GM12878 (cell line): ENCODE measurements at regions not wholly inside any gene's neighbourhood (a gene's known extent, or its start where the extent isn't known, plus 50 kb on each side); places are given as distances from the start of the nearest gene placed in this dataset.
A peak's percentile ranks its signal among the peaks of the same experiment; 100 is the strongest.

Source experiments
- ATAC-seq: fragments of 200-7000 bp; cut with Tn5 transposase; 3 replicates; pipeline ENCODE4 v1.9.1; 2020; ENCODE audit warnings: mild to moderate bottlenecking, moderate library complexity
- BruUV-seq: library from RNA; stranded (reverse); fragments of 400-500 nt; replicated peaks from 2 replicates; lab custom pipeline; 2021; lab: Mats Ljungman, UMichigan
- CTCF ChIA-PET: fragments of 300-600 bp; sonication (Branson Sonifier 250); formaldehyde crosslinking; extraction: SDS; loops from one replicate; lab custom pipeline; 2021; ENCODE audit warnings: inconsistent platforms; lab: Yijun Ruan, JAX
- POLR2A ChIA-PET: fragments of 350-600 bp; formaldehyde crosslinking; extraction: SDS; loops from one replicate; lab custom pipeline; 2021; ENCODE audit warnings: inconsistent platforms; lab: Charles Lee
- RAD21 ChIA-PET: fragments of 300-600 bp; sonication (Branson Sonifier 250); formaldehyde crosslinking; loops from one replicate; lab custom pipeline; 2023; ENCODE audit warnings: antibody characterized with exemption; ENCODE audit not compliant: unreplicated experiment; lab: Charles Lee
- SMC1A ChIA-PET: fragments of 300-600 bp; sonication (Branson Sonifier 250); formaldehyde crosslinking; loops from one replicate; lab custom pipeline; 2023; ENCODE audit not compliant: unreplicated experiment, uncharacterized antibody; lab: Charles Lee
- DNase-seq: peaks from one replicate; pipeline ENCODE4 v3.0.0-alpha.2; 2011; ENCODE audit warnings: low read depth, low spot score
- FAIRE-seq: peaks from 3 replicates; lab custom pipeline; 2011; peaks lifted over from hg19 to GRCh38; lab: Jason Lieb, UNC
- H2AFZ ChIP-seq: 2 replicates; pipeline ENCODE4 v1.6.0; 2011; ENCODE audit warnings: low read depth, low read length, control low read depth; ENCODE audit not compliant: control insufficient read depth
- H3K27ac ChIP-seq: 2 replicates; pipeline ENCODE4 v1.5.1; 2011; ENCODE audit warnings: control low read depth; ENCODE audit not compliant: control insufficient read depth, insufficient read depth
- H3K27me3 ChIP-seq, 2 experiments: replicated peaks in 1 of 2; 2 replicates each; pipeline versions ENCODE4 v1.6.0 to v1.6.1; 2011; ENCODE audit warnings: low read length in 1 of 2; ENCODE audit not compliant: control insufficient read depth in 2 of 2, insufficient read depth in 2 of 2
- H3K36me3 ChIP-seq, 2 experiments: 2 replicates each; pipeline ENCODE4 v1.5.1; 2011; ENCODE audit warnings: low read length in 1 of 2; ENCODE audit not compliant: control insufficient read depth in 2 of 2, insufficient read depth in 2 of 2
- H3K4me1 ChIP-seq: 2 replicates; pipeline ENCODE4 v1.6.1; 2011; ENCODE audit warnings: mild to moderate bottlenecking, low read length, moderate library complexity, mixed read lengths; ENCODE audit not compliant: control insufficient read depth, insufficient read depth
- H3K4me2 ChIP-seq: 2 replicates; pipeline ENCODE4 v1.6.0; 2011; ENCODE audit warnings: control low read depth; ENCODE audit not compliant: control insufficient read depth, insufficient read depth
- H3K4me3 ChIP-seq: fragments of 200-600 bp; sonication (generic); 2 replicates; pipeline ENCODE4 v1.5.1; 2016
- H3K79me2 ChIP-seq: 2 replicates; pipeline ENCODE4 v1.6.0; 2011; ENCODE audit warnings: low read length; ENCODE audit not compliant: control insufficient read depth, insufficient read depth
- H3K9ac ChIP-seq: 2 replicates; pipeline ENCODE4 v1.8.0; 2011; ENCODE audit warnings: low read length, control low read depth, mixed read lengths; ENCODE audit not compliant: control insufficient read depth, insufficient read depth
- H3K9me3 ChIP-seq: replicated peaks from 3 replicates; pipeline ENCODE4 v1.5.1; 2011; ENCODE audit warnings: mild to moderate bottlenecking, low read length; ENCODE audit not compliant: control insufficient read depth, insufficient read depth
- H4K20me1 ChIP-seq: 2 replicates; pipeline ENCODE4 v1.6.0; 2011; ENCODE audit not compliant: control insufficient read depth, insufficient read depth
- BCL11A ChIP-seq: IDR thresholded peaks from 2 replicates; pipeline ENCODE4 v1.6.1; 2011; ENCODE audit warnings: low read depth, low read length
- CHD4 ChIP-seq: fragments of 200-600 bp; sonication (generic); IDR thresholded peaks from 2 replicates; pipeline ENCODE4 v1.6.1; 2016; ENCODE audit warnings: mild to moderate bottlenecking
- IKZF1 ChIP-seq: fragments of 450-650 bp; conservative IDR thresholded peaks from 2 replicates; pipeline ENCODE4 v1.6.1; 2017; ENCODE audit warnings: antibody characterized with exemption, mild to moderate bottlenecking
- JUND ChIP-seq: IDR thresholded peaks from 2 replicates; pipeline ENCODE4 v1.6.1; 2012; ENCODE audit warnings: low read depth, mild to moderate bottlenecking, low read length, improper control_type of control experiment, moderate library complexity
- MEF2A ChIP-seq: IDR thresholded peaks from 2 replicates; pipeline ENCODE4 v1.6.1; 2011; ENCODE audit warnings: low read depth, mild to moderate bottlenecking, low read length, moderate library complexity; ENCODE audit not compliant: insufficient read depth
- MTA3 ChIP-seq: IDR thresholded peaks from 2 replicates; pipeline ENCODE4 v1.6.1; 2012; ENCODE audit warnings: low read length, inconsistent platforms, borderline replicate concordance
- NR2F1 ChIP-seq: fragments of 450-650 bp; conservative IDR thresholded peaks from 2 replicates; pipeline ENCODE4 v1.6.1; 2017; ENCODE audit warnings: mild to moderate bottlenecking
- PAX5 ChIP-seq: IDR thresholded peaks from 2 replicates; pipeline ENCODE4 v1.6.1; 2011; ENCODE audit warnings: low read depth, low read length, borderline replicate concordance
- RCOR1 ChIP-seq: conservative IDR thresholded peaks from 2 replicates; pipeline ENCODE4 v1.6.1; 2012; ENCODE audit warnings: low read depth, low read length, improper control_type of control experiment
- SMAD1 ChIP-seq: fragments of 450-650 bp; IDR thresholded peaks from 2 replicates; pipeline ENCODE4 v1.6.1; 2018; ENCODE audit warnings: mild to moderate bottlenecking, low read depth; ENCODE audit not compliant: partially characterized antibody
- TCF12 ChIP-seq: IDR thresholded peaks from 2 replicates; pipeline ENCODE4 v1.6.1; 2011; ENCODE audit warnings: low read depth, mild to moderate bottlenecking, low read length
- USF2 ChIP-seq: IDR thresholded peaks from 2 replicates; pipeline ENCODE4 v1.6.1; 2011; ENCODE audit warnings: low read depth, low read length, improper control_type of control experiment, borderline replicate concordance
- ZSCAN29 ChIP-seq: fragments of 450-650 bp; IDR thresholded peaks from 2 replicates; pipeline ENCODE4 v1.6.1; 2017; ENCODE audit warnings: mild to moderate bottlenecking, moderate library complexity
- WGBS: methylation state at CpG from one replicate; pipeline ENCODE4 v1.1.6; 2016; ENCODE audit warnings: low lambda C conversion rate; ENCODE audit not compliant: insufficient replicate concordance, insufficient coverage; ENCODE audit errors: missing lambda C conversion rate; 5-methylcytosine and 5-hydroxymethylcytosine counted together
- in situ Hi-C: fragments of 300-500 bp; cut with MboI; formaldehyde crosslinking; loops from 9 replicates; pipeline ENCODE4 v1.14.3; 2018; ENCODE audit warnings: mixed read lengths
- intact Hi-C: fragments of 100-400 bp; cut with micrococcal nuclease; formaldehyde crosslinking; loops from one replicate; pipeline ENCODE4 v1.14.2; 2022; ENCODE audit not compliant: unreplicated experiment
- TF ChIP-seq, protein P1 (sequence below): fragments of 450-650 bp; formaldehyde crosslinking; IDR thresholded peaks from 2 replicates; pipeline ENCODE4 v1.5.0; 2022; ENCODE audit warnings: mild to moderate bottlenecking, missing genetic modification characterization

DNA sequence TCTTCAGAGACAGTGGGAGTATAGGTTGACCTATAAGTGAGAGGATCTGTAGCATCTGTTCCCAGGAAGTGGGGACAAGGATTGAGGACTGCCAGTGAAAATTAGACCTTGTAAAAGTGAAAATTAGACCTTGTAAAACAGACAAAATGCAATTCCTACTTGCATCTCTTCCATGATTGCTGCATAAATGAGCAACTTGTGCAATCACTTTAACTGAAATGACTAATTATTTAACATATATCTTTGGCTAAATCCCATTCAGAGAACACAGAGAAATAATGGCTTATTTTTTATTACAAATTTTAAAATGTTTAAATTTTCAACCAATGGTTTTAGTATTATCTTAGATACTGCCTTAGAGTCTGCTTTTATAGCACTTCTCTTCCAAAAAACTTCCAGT, 67.2 kb upstream of the NABP1 start:
- H3K4me2 ChIP-seq: no peak overlapping the region
- H3K36me3 ChIP-seq: no peaks in the 10 kb centered on the region
- ChIA-PET CTCF (interaction anchor here (1.4 kb wide), 1 partner anchor 10 kb away, joined by 6 read pairs; no protein-coding TSS in a partner anchor), SMC1A (interaction anchor here (0.6 to 1.7 kb wide), 6 partner anchors 10 to 66 kb away, joined by 3 to 13 read pairs (median 3); partner anchors contain the start of gene NABP1), POLR2A (interaction anchor here (0.9 to 1.0 kb wide), 2 partner anchors 66 to 71 kb away, joined by 3 to 4 read pairs; no protein-coding TSS in a partner anchor), RAD21 (interaction anchor here (1.7 kb wide), 1 partner anchor 65 kb away, joined by 7 read pairs; no protein-coding TSS in a partner anchor)
- H3K27me3 ChIP-seq: no peaks in the 10 kb centered on the region
- FAIRE-seq (no peak), DNase-seq (no peak), ATAC-seq (no peak)
- no peak overlapping the region for H3K4me3 ChIP-seq
- no peak overlapping the region for H2AFZ ChIP-seq
- no TSS peak for BruUV-seq
- intact Hi-C loops: loop anchor here (2.0 kb wide), 1 partner anchor 40 kb away; no protein-coding TSS in a partner anchor
- TF ChIP-seq TCF12 (no peak), RCOR1 (no peak), SMAD1 (no peak), MTA3 (no peak), MEF2A (no peak), NR2F1 (no peak)
- H3K79me2 ChIP-seq: no peaks in the 10 kb centered on the region
- H3K9me3 ChIP-seq: no peaks in the 10 kb centered on the region
- no peak overlapping the region for H3K9ac ChIP-seq
- H4K20me1 ChIP-seq: no peaks in the 10 kb centered on the region
- H3K4me1 ChIP-seq: peaks cover 10% of the 10 kb centered on the region
- no peak overlapping the region for H3K27ac ChIP-seq
- in situ Hi-C loops: no loop called here

- CTCF ChIA-PET: interaction anchor here (0.6 to 1.4 kb wide), 4 partner anchors 11 to 55 kb away, joined by 3 to 6 read pairs (median 4); no protein-coding TSS in a partner anchor
- no peak overlapping the region for H2AFZ ChIP-seq
- no peaks in the 10 kb centered on the region for H3K79me2 ChIP-seq
- in situ Hi-C loops (no loop called here), intact Hi-C loops (loop anchor here (2.0 kb wide), 1 partner anchor 39 kb away; no protein-coding TSS in a partner anchor)
- WGBS: 27% methylated on average over 3 of the region's 3 CpGs
- ATAC-seq (peak; percentile 99), FAIRE-seq (no peak), DNase-seq (no peak)
- no peak overlapping the region for H3K9ac ChIP-seq
- H3K4me1 ChIP-seq: peaks cover 10% of the 10 kb centered on the region
- RAD21 ChIA-PET: interaction anchor here (0.9 to 1.7 kb wide), 2 partner anchors 15 to 64 kb away, joined by 4 to 7 read pairs; no protein-coding TSS in a partner anchor
- SMC1A ChIA-PET: interaction anchor here (1.0 to 1.7 kb wide), 6 partner anchors 11 to 65 kb away, joined by 3 to 13 read pairs (median 4); partner anchors contain the start of gene NABP1
- no peaks in the 10 kb centered on the region for H3K27me3 ChIP-seq
- no peaks in the 10 kb centered on the region for H3K9me3 ChIP-seq
- H3K4me3 ChIP-seq: no peak overlapping the region
- POLR2A ChIA-PET: interaction anchor here (0.6 to 1.0 kb wide), 3 partner anchors 65 to 84 kb away, joined by 3 to 4 read pairs (median 3); no protein-coding TSS in a partner anchor
- BruUV-seq: no TSS peak
- H3K4me2 ChIP-seq: no peak overlapping the region; the same call in none of the 2 replicates
- H3K27ac ChIP-seq: no peak overlapping the region
- H3K36me3 ChIP-seq: no peaks in the 10 kb centered on the region
- H4K20me1 ChIP-seq: no peaks in the 10 kb centered on the region
- peak; percentile 68 for TF ChIP-seq IKZF1
- no peak for TF ChIP-seq JUND
- TF ChIP-seq CHD4: no peak
- TF ChIP-seq MEF2A: no peak
- peak; percentile 72; the same call in 1 of the 2 replicates for TF ChIP-seq BCL11A
- no peak for TF ChIP-seq ZSCAN29
- TF ChIP-seq MTA3: no peak
- no peak for TF ChIP-seq PAX5
- no peak for TF ChIP-seq USF2
- TF ChIP-seq, protein P1, sequence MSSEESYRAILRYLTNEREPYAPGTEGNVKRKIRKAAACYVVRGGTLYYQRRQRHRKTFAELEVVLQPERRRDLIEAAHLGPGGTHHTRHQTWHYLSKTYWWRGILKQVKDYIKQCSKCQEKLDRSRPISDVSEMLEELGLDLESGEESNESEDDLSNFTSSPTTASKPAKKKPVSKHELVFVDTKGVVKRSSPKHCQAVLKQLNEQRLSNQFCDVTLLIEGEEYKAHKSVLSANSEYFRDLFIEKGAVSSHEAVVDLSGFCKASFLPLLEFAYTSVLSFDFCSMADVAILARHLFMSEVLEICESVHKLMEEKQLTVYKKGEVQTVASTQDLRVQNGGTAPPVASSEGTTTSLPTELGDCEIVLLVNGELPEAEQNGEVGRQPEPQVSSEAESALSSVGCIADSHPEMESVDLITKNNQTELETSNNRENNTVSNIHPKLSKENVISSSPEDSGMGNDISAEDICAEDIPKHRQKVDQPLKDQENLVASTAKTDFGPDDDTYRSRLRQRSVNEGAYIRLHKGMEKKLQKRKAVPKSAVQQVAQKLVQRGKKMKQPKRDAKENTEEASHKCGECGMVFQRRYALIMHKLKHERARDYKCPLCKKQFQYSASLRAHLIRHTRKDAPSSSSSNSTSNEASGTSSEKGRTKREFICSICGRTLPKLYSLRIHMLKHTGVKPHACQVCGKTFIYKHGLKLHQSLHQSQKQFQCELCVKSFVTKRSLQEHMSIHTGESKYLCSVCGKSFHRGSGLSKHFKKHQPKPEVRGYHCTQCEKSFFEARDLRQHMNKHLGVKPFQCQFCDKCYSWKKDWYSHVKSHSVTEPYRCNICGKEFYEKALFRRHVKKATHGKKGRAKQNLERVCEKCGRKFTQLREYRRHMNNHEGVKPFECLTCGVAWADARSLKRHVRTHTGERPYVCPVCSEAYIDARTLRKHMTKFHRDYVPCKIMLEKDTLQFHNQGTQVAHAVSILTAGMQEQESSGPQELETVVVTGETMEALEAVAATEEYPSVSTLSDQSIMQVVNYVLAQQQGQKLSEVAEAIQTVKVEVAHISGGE (CRISPR knock-in tag): no peak
Measured at GRCh38 chr2:191611614-191612013, 66.3 kb upstream of the NABP1 start.
